PC-3 (cell line): ENCODE measurements at regions not wholly inside any gene's neighbourhood (a gene's known extent, or its start where the extent isn't known, plus 50 kb on each side); places are given as distances from the start of the nearest gene placed in this dataset.
"Not testable (repeated sequence)": the region's sequence is repeated elsewhere in the genome, so short reads cannot be mapped to it uniquely, and the experiment has no call there.

Experiments
- EZH2 ChIP-seq: fragments of 300-600 bp; sonication (generic); IDR thresholded peaks from one replicate; pipeline ENCODE4 v1.6.1; 2017; ENCODE audit warnings: antibody characterized with exemption, mild to moderate bottlenecking, low read length; ENCODE audit not compliant: unreplicated experiment
- EZH2phosphoT487 ChIP-seq: fragments of 300-600 bp; sonication (generic); IDR thresholded peaks from 2 replicates; pipeline ENCODE4 v1.6.1; 2018; ENCODE audit warnings: mild to moderate bottlenecking, antibody characterized with exemption, low read length, borderline replicate concordance
- TF ChIP-seq, protein P1 (sequence below): fragments of 300-600 bp; sonication (generic); conservative IDR thresholded peaks from 2 replicates; pipeline ENCODE4 v1.5.1; 2017; ENCODE audit warnings: antibody characterized with exemption, low read depth, mild to moderate bottlenecking, low read length

- TF ChIP-seq, protein P1, sequence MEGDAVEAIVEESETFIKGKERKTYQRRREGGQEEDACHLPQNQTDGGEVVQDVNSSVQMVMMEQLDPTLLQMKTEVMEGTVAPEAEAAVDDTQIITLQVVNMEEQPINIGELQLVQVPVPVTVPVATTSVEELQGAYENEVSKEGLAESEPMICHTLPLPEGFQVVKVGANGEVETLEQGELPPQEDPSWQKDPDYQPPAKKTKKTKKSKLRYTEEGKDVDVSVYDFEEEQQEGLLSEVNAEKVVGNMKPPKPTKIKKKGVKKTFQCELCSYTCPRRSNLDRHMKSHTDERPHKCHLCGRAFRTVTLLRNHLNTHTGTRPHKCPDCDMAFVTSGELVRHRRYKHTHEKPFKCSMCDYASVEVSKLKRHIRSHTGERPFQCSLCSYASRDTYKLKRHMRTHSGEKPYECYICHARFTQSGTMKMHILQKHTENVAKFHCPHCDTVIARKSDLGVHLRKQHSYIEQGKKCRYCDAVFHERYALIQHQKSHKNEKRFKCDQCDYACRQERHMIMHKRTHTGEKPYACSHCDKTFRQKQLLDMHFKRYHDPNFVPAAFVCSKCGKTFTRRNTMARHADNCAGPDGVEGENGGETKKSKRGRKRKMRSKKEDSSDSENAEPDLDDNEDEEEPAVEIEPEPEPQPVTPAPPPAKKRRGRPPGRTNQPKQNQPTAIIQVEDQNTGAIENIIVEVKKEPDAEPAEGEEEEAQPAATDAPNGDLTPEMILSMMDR, result not testable (repeated sequence)
- TF ChIP-seq EZH2phosphoT487, EZH2: not testable (repeated sequence)
Observed at GRCh38 chr9:2555899-2556600, 65.5 kb upstream of the VLDLR start.
